NAMALWA (cell line): ENCODE measurements at regions not wholly inside any gene's neighbourhood (a gene's known extent, or its start where the extent isn't known, plus 50 kb on each side); places are given as distances from the start of the nearest gene placed in this dataset.
"Not testable (repeated sequence)": the region's sequence is repeated elsewhere in the genome, so short reads cannot be mapped to it uniquely, and the experiment has no call there.

ENCODE experiments used
- DNase-seq: peaks from one replicate; pipeline ENCODE4 v3.0.0-alpha.2; 2015; ENCODE audit warnings: low spot score

- DNase-seq: no peak
These were observed 635.8 kb upstream of the FOXG1 start for GRCh38 chr14:28130610-28131284.

- DNase-seq: no peak
These were observed 628.2 kb upstream of the FOXG1 start for GRCh38 chr14:28138341-28138740.

- DNase-seq: no peak
These were observed 624.9 kb upstream of the FOXG1 start for GRCh38 chr14:28141662-28142061.

GRCh38 chr14:28142400-28143015, 624.1 kb upstream of the FOXG1 start:
- DNase-seq: peak; percentile 2

- DNase-seq: no peak
These were observed 623.3 kb upstream of the FOXG1 start for GRCh38 chr14:28143316-28143715.

GRCh38 chr14:28151926-28152325, 614.7 kb upstream of the FOXG1 start:
- no peak for DNase-seq

- no peak for DNase-seq
These were observed 614.0 kb upstream of the FOXG1 start for GRCh38 chr14:28152453-28153044.

- DNase-seq: no peak
These were observed 609.2 kb upstream of the FOXG1 start for GRCh38 chr14:28157289-28157869.

- DNase-seq: peak; percentile 1
These were observed 608.4 kb upstream of the FOXG1 start for GRCh38 chr14:28157887-28158791.

- DNase-seq: no peak
These were observed 605.5 kb upstream of the FOXG1 start for GRCh38 chr14:28161040-28161439.

- no peak for DNase-seq
These were observed 603.4 kb upstream of the FOXG1 start for GRCh38 chr14:28163233-28163632.

- no peak for DNase-seq
These were observed 602.7 kb upstream of the FOXG1 start for GRCh38 chr14:28163897-28164296.

GRCh38 chr14:28187902-28188830, 578.4 kb upstream of the FOXG1 start:
- not testable (repeated sequence) for DNase-seq

- DNase-seq: no peak
These were observed 569.7 kb upstream of the FOXG1 start for GRCh38 chr14:28196878-28197277.

- no peak for DNase-seq
These were observed 546.2 kb upstream of the FOXG1 start for GRCh38 chr14:28220391-28220790.

GRCh38 chr14:28240909-28241308, 525.7 kb upstream of the FOXG1 start:
- no peak for DNase-seq

GRCh38 chr14:28242895-28243294, 523.7 kb upstream of the FOXG1 start:
- DNase-seq: no peak

- no peak for DNase-seq
These were observed 523.0 kb upstream of the FOXG1 start for GRCh38 chr14:28243600-28243999.

- DNase-seq: no peak
These were observed 521.4 kb upstream of the FOXG1 start for GRCh38 chr14:28245216-28245615.

GRCh38 chr14:28247491-28247890, 519.1 kb upstream of the FOXG1 start:
- no peak for DNase-seq

- DNase-seq: not testable (repeated sequence)
These were observed 514.5 kb upstream of the FOXG1 start for GRCh38 chr14:28252124-28252523.
